Eye (tissue), 1 donor: ENCODE measurements at regions not wholly inside any gene's neighbourhood (a gene's known extent, or its start where the extent isn't known, plus 50 kb on each side); places are given as distances from the start of the nearest gene placed in this dataset.

ENCODE experiments used
- DNase-seq: peaks from one replicate; pipeline ENCODE4 v3.0.0-alpha.2; 2015

DNA sequence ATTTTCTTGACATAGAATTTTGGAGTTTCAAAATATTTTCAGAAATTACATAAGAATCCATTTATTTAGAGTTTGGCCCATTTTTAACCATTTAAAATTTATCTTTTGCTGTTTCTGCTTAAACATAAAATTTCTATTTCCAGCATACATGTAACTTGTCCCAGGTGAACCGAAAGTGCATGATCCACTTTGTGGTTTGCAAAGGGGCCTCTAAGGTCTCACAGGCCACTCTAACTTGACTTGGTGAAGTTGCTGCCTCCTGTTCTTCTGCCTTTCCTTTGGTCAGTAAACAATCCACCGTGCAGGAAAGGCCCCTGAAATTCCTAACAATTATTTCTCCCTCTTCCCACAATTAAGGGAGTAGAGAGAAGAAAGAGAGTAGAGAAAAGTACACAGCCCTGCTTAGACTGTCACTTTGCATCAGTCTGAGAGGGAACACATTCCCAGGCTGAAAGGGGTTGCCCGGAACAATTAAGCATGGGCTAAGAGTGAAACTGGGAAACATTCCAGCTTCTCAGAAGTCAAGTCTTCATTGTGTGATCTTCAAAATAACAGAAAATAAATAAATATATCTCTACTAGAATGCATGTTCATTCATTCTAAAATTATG lies 79.5 kb upstream of the SEMA3A start:
- peak; percentile 82 for DNase-seq

DNA sequence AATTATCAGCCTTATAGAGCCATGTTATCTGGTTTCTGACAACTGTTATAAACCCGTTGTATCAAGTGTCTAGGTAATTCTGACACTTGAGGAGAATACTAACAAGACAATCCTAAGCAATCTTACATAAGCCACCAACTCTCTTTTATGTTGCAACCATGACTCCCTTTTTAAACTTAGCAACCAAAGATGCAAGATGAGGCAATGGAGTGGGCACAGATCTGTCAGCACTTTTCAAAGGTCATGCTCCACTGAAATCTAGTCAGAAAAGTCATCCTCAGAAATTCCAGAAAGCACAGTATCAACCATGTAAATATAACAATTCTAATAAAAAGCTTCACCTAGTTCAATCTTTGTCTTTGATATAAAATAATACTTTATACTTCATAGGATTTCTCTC lies 77.0 kb upstream of the SEMA3A start:
- DNase-seq: no peak

DNA sequence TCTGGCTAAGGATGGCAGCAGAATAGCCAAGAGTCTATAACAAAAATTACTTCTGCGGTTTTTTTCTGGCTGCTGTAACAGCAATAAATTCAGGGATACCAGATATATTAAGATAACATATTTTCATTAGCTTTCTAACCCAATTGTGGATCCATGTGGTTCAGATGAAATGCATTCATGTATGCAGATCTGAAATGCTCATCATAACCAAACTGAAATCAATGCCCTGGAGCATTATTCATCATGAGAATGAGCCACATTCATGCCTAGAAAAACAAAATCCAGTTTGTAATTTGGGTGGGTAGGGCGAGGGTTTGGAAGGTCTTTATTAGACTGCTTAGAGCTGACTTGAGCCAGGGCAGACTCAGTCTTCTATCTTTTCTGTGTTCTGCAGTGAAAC lies 69.8 kb upstream of the SEMA3A start:
- DNase-seq: no peak

DNA sequence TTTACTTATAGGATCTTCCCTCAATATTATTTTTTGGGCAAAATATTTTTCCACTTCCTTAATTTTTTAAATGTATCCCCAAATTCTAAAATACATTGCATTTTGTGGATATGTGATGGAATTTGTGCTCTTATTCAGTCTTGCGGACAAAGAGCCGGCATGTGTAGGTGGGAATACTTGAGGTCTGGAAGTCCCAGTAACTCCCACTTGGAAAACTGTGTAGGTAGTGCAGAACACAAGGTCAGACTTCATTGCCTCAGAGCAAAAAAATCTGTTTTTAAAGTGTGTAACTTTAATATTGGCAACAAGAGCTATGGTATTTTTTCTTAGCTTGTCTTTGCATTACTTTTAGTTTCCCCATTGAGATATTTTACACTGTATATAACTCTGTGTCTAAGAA lies 68.5 kb upstream of the SEMA3A start:
- no peak for DNase-seq

DNA sequence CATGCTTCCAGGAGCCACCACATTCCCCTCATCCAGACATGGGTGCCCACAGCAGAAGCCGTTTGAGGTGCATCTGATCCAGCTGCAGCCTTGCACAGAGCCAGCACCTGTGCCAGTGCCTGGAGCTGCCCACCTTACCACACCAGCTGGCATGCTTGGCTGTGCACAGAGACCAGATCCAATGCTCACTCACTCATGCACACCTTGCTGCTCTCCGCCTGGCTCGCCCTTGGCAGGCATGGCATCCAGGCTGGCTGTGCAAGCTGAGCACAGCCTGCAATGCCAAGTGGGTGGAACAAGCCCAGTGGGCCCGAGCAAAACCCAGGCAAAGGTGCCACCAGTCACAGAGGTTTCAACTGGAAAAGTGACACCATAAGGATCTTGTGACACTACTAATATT lies 66.9 kb upstream of the SEMA3A start:
- DNase-seq: no peak

DNA sequence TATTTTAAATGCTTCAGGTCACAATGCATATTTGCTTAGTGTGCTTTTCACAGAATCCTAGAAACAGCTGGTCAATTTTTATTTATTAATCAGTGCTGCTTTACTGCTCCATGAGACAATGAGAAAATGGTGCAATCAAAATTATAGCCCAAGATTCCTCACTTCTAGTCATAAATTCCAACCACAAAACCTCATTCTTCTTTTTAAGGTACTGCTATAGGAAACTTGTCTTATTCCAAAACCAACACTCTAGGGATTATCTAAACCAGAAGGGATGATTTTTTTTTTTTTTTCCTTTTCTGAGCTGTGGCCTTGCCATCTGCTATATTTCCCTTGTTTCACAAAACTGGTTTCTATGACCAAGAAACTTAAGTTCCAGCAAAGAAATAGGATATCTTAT lies 64.0 kb upstream of the SEMA3A start:
- DNase-seq: no peak

DNA sequence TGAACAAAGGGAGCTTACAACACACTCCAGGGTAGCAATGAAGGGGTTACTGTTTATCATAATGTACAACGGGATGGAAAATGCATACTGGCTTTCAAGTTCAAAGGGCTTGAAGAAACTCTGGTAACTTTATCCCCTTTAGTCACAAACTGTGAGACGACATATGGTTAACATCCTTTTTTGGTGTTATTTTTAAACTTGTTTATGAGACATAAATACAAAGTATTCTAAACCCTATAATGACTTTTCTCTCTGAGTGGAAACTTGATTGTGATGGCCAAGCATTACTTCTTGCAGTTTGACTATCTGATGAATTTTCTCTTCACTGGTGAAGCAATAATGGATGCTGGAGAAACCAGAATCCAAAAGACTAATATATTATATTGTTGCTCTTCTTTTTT lies 62.0 kb upstream of the SEMA3A start:
- no peak for DNase-seq

DNA sequence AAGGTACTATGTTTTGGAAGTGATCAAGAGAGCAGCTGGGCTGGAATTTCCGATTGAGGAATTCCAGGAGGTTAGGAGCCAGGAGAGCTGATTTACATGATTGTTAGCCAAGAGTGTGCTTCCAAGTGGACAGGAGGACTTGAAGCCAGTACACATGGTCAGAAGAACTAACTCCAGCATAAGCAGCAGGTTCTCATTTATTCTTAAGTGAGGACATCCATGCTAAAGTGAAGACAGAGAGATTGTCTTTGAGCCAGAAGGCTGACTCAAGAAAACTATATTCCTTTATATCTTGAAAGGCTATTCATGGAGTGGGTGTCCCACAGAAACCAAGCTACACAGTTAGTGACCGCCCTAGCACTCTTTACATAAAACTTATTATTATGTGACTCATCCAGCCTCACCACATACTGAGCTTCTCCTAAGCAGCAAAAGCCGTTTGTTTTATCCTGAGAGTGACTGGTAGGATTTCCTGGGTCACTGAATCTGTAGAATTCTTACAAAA lies 56.7 kb upstream of the SEMA3A start:
- peak; percentile 51 for DNase-seq

DNA sequence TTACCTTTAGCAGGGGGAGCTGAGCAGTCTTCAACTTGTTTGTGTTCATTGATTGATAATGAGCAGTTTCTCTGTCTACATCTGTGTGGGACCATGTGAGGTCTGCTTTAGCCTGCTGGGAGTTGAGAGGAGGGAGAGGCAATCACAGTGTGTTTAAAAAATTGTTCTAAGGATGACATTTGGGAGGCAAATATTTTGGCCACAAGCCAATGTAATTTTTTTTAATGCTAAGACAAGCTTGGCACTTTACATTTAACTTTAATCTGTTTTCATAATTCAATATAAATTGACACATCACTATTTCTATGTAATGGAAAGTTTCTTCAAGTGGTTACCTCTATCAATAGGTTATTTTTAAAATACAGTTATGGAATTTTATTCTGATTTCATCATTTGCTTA lies 55.9 kb upstream of the SEMA3A start:
- peak; percentile 33 for DNase-seq

DNA sequence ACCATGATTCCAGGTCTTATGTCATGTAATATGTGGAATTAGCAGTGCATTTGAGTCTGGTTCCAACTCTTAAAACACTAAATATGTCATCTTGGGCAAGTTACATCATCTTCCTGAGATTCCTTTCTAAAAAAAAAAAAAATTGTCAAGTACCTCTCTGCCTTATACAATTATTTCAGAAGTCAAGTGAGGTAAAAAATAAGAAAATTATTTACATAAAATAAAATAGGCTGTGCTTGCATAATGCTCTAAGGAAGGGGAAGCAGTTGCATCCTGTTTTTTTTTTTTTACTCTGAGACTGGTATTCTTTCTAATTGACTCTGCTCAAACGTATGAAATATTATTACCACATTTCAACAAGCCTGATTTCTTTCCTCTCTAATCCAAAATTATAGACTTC lies 55.1 kb upstream of the SEMA3A start:
- DNase-seq: no peak

DNA sequence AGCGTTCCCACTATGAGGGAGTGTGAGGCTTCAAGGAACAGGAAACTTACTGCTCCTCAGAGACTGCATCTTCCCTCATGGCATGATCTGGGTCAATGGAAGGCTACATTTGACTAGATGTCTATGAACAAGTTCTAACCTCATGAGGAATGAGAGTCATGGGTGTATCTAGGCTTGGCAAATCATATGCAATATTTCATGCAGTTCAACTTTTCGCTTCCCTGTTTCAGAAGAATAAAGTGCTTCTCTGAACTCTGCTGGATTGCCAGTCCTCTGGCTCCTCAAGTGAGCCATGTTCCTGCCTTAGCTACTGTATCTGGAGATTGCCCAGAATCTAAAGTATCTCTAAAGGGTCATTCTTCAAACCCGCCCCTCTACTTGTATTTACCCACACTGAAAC lies 54.3 kb upstream of the SEMA3A start:
- no peak for DNase-seq

DNA sequence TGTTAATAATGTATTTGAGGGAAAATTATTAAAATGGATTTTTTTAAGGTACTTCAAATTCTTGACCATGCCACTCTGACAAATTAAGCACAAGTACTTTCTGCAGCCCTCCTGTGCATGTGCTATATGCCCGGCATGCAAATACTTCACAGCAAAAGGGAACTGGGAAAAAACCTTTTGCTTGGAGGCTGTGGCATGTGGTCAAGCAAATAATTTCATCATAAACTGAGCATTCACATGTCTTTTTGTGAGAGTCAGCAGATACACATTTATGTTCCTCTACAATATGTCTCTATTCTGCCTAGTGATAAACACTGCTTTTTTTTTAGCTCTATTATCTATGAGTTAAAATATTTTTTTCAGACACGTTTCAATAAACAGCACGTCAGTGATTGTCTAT lies 53.7 kb upstream of the SEMA3A start:
- no peak for DNase-seq

DNA sequence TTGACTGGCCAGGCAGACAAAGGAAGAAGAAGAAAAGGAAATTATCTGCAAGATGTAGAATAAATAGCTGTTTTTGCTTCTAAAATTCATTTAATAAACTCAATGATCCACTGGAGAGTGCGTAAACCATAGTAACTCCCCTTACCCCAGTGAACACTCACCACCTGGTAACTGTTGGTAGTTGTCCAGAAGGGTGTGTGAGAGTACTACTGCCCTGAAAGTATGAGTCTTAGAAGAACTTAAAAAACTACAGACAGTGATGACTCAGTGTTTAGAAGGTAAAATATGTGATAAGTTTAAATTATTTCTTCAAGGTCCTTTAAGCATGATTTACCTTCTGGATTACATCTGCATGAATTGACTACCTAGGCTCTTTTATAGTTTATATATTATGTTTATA lies 53.0 kb upstream of the SEMA3A start:
- no peak for DNase-seq

DNA sequence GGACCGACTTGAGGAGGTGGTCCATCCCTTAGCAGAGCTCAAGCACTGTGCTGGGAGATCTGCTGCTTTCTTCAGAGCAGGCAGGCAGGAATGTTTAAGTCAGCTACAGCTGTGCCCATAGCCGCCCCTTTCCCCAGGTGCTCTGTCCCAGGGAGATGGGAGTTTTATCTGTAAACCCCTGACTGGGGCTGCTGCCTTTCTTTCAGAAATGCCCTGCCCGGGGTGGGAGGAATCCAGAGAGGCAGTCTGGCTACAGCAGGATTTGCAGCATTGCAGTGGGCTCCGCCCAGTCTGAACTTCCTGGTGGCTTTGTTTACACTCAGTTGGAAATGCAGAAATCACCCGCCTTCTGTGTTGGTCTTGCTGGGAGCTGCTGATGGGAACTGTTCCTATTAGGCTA lies 51.2 kb upstream of the SEMA3A start:
- DNase-seq: no peak
